ENCODE measurements at regions not wholly inside any gene's neighbourhood (a gene's known extent, or its start where the extent isn't known, plus 50 kb on each side); places are given as distances from the start of the nearest gene placed in this dataset.

- no peaks in the 10 kb centered on the region for H4K20me1 ChIP-seq (ENCODE audit: insufficient read depth, low read length)
- no peaks in the 10 kb centered on the region for H3K79me2 ChIP-seq (ENCODE audit: insufficient read depth, low read length)
- H3K36me3 ChIP-seq (ENCODE audit: insufficient read depth, low read length): no peaks in the 10 kb centered on the region
- no peak for FAIRE-seq
- H2AFZ ChIP-seq (ENCODE audit: low read depth, low read length): no peak overlapping the region
- Mint-ChIP-seq H3K4me3 (ENCODE audit: unreplicated experiment) (no peak overlapping the region), H3K4me1 (ENCODE audit: low read depth, unreplicated experiment) (peaks cover 21% of the 10 kb centered on the region), H3K27me3 (ENCODE audit: low read depth, unreplicated experiment) (peaks cover 6% of the 10 kb centered on the region), H3K9me3 (ENCODE audit: unreplicated experiment) (no peaks in the 10 kb centered on the region), H3K27ac (ENCODE audit: unreplicated experiment) (no peak overlapping the region), H3K36me3 (ENCODE audit: low read depth, unreplicated experiment) (peaks cover 2% of the 10 kb centered on the region)
- H3K4me1 ChIP-seq (ENCODE audit: insufficient read depth, low read length): peaks cover 5% of the 10 kb centered on the region
- H3K27ac ChIP-seq (ENCODE audit: low read depth, low read length): no peak overlapping the region
- H3K4me3 ChIP-seq (ENCODE audit: insufficient read depth, low read depth, low read length): no peak overlapping the region
- DNase-seq (ENCODE audit: low read depth): no peak
- H3K9ac ChIP-seq (ENCODE audit: low read length): no peak overlapping the region
- TF ChIP-seq CTCF (IDR thresholded peaks at IDR 0.05; ENCODE audit: insufficient read depth, low read depth, low read length): no peak
- no peak for TF ChIP-seq EZH2 (IDR thresholded peaks at IDR 0.05; ENCODE audit: insufficient read depth, low read length)
- H3K9me3 ChIP-seq (ENCODE audit: insufficient read depth, low read depth, low read length): no peaks in the 10 kb centered on the region
- H3K27me3 ChIP-seq (ENCODE audit: insufficient read depth, low read length): no peaks in the 10 kb centered on the region
- no peak overlapping the region for H3K4me2 ChIP-seq (ENCODE audit: low read length)
These were observed 394.2 kb upstream of the TNP1 start for GRCh38 chr2:217254111-217254510.

- DNase-seq (ENCODE audit: low read depth) (no peak), FAIRE-seq (no peak)
- Mint-ChIP-seq H3K4me1 (ENCODE audit: low read depth, unreplicated experiment) (peaks cover 15% of the 10 kb centered on the region), H3K27ac (ENCODE audit: unreplicated experiment) (no peak overlapping the region), H3K4me3 (ENCODE audit: unreplicated experiment) (no peak overlapping the region), H3K9me3 (ENCODE audit: unreplicated experiment) (no peaks in the 10 kb centered on the region), H3K36me3 (ENCODE audit: low read depth, unreplicated experiment) (peaks cover 2% of the 10 kb centered on the region), H3K27me3 (ENCODE audit: low read depth, unreplicated experiment) (peaks cover 8% of the 10 kb centered on the region)
- Histone ChIP-seq H3K4me3 (ENCODE audit: insufficient read depth, low read depth, low read length) (no peak overlapping the region), H2AFZ (ENCODE audit: low read depth, low read length) (no peak overlapping the region), H3K4me1 (ENCODE audit: insufficient read depth, low read length) (peaks cover 9% of the 10 kb centered on the region), H3K4me2 (ENCODE audit: low read length) (no peak overlapping the region), H3K27me3 (ENCODE audit: insufficient read depth, low read length) (no peaks in the 10 kb centered on the region), H3K27ac (ENCODE audit: low read depth, low read length) (no peak overlapping the region), H4K20me1 (ENCODE audit: insufficient read depth, low read length) (no peaks in the 10 kb centered on the region), H3K9me3 (ENCODE audit: insufficient read depth, low read depth, low read length) (no peaks in the 10 kb centered on the region), H3K79me2 (ENCODE audit: insufficient read depth, low read length) (no peaks in the 10 kb centered on the region), H3K36me3 (ENCODE audit: insufficient read depth, low read length) (no peaks in the 10 kb centered on the region), H3K9ac (ENCODE audit: low read length) (no peak overlapping the region)
- TF ChIP-seq EZH2 (IDR thresholded peaks at IDR 0.05; ENCODE audit: insufficient read depth, low read length) (no peak), CTCF (IDR thresholded peaks at IDR 0.05; ENCODE audit: insufficient read depth, low read depth, low read length) (no peak)
These were observed 392.3 kb upstream of the TNP1 start for GRCh38 chr2:217252181-217252580.

GRCh38 chr2:217250013-217250524, 390.2 kb upstream of the TNP1 start:
- H3K27ac ChIP-seq (ENCODE audit: low read depth, low read length): no peak overlapping the region
- no peaks in the 10 kb centered on the region for H3K79me2 ChIP-seq (ENCODE audit: insufficient read depth, low read length)
- H3K27ac Mint-ChIP-seq (ENCODE audit: unreplicated experiment): no peak overlapping the region
- peaks cover 5% of the 10 kb centered on the region for H3K4me1 ChIP-seq (ENCODE audit: insufficient read depth, low read length)
- no peaks in the 10 kb centered on the region for H3K27me3 ChIP-seq (ENCODE audit: insufficient read depth, low read length)
- H3K9me3 Mint-ChIP-seq (ENCODE audit: unreplicated experiment): no peaks in the 10 kb centered on the region
- TF ChIP-seq EZH2 (IDR thresholded peaks at IDR 0.05; ENCODE audit: insufficient read depth, low read length): no peak
- TF ChIP-seq CTCF (IDR thresholded peaks at IDR 0.05; ENCODE audit: insufficient read depth, low read depth, low read length): no peak
- no peaks in the 10 kb centered on the region for H3K9me3 ChIP-seq (ENCODE audit: insufficient read depth, low read depth, low read length)
- peaks cover 8% of the 10 kb centered on the region for H3K27me3 Mint-ChIP-seq (ENCODE audit: low read depth, unreplicated experiment)
- peaks cover 2% of the 10 kb centered on the region for H3K36me3 Mint-ChIP-seq (ENCODE audit: low read depth, unreplicated experiment)
- no peak overlapping the region for H3K4me2 ChIP-seq (ENCODE audit: low read length)
- no peaks in the 10 kb centered on the region for H4K20me1 ChIP-seq (ENCODE audit: insufficient read depth, low read length)
- peaks cover 5% of the 10 kb centered on the region for H3K4me1 Mint-ChIP-seq (ENCODE audit: low read depth, unreplicated experiment)
- no peaks in the 10 kb centered on the region for H3K36me3 ChIP-seq (ENCODE audit: insufficient read depth, low read length)
- no peak overlapping the region for H2AFZ ChIP-seq (ENCODE audit: low read depth, low read length)
- no peak overlapping the region for H3K4me3 Mint-ChIP-seq (ENCODE audit: unreplicated experiment)
- FAIRE-seq: no peak
- no peak for DNase-seq (ENCODE audit: low read depth)
- H3K9ac ChIP-seq (ENCODE audit: low read length): no peak overlapping the region
- H3K4me3 ChIP-seq (ENCODE audit: insufficient read depth, low read depth, low read length): no peak overlapping the region
